Erythroblast (primary cell): ENCODE measurements at regions not wholly inside any gene's neighbourhood (a gene's known extent, or its start where the extent isn't known, plus 50 kb on each side); places are given as distances from the start of the nearest gene placed in this dataset.
A peak's percentile ranks its signal among the peaks of the same experiment; 100 is the strongest.

Experiments
- DNase-seq, 2 experiments: peaks; one replicate each; lab custom pipeline; 2025; lab: John Stamatoyannopoulos, UW
- GATA1 ChIP-seq: IDR thresholded peaks from 2 replicates; pipeline ENCODE4 v1.6.1; 2011; ENCODE audit warnings: low read depth, mild to moderate bottlenecking, control low read depth, low read length, moderate library complexity
- POLR2A ChIP-seq: IDR thresholded peaks from 2 replicates; pipeline ENCODE4 v1.6.1; 2011; ENCODE audit warnings: mild to moderate bottlenecking, low read length

GRCh38 chr9:71632776-71633175 is 135.5 kb downstream of the CEMIP2 start:
- TF ChIP-seq POLR2A (no peak), GATA1 (no peak)
- DNase-seq, result no peak

GRCh38 chr9:71630377-71630995 is 137.8 kb downstream of the CEMIP2 start:
- TF ChIP-seq GATA1, result no peak
- TF ChIP-seq POLR2A, result no peak
- DNase-seq, result peak; percentile 27 to 53

- DNase-seq, result peak; percentile 18 to 37
- TF ChIP-seq POLR2A (no peak), GATA1 (no peak)
These were observed 138.6 kb downstream of the CEMIP2 start for GRCh38 chr9:71629578-71630215.

- DNase-seq, result peak; percentile 36 to 44
- TF ChIP-seq POLR2A (no peak), GATA1 (no peak)
These were observed 140.1 kb downstream of the CEMIP2 start for GRCh38 chr9:71628247-71628646.

GRCh38 chr9:71627537-71627936 is 140.8 kb downstream of the CEMIP2 start:
- TF ChIP-seq POLR2A (no peak), GATA1 (no peak)
- DNase-seq, result no peak

GRCh38 chr9:71626395-71626794 is 141.9 kb downstream of the CEMIP2 start:
- DNase-seq, result no peak
- TF ChIP-seq GATA1 (no peak), POLR2A (no peak)

- no peak for DNase-seq
- TF ChIP-seq GATA1, result no peak
- no peak for TF ChIP-seq POLR2A
These were observed 143.6 kb downstream of the CEMIP2 start for GRCh38 chr9:71624728-71625127.

GRCh38 chr9:71620746-71621145 is 147.6 kb downstream of the CEMIP2 start:
- no peak for DNase-seq
- TF ChIP-seq GATA1, result no peak
- TF ChIP-seq POLR2A, result no peak

GRCh38 chr9:71620331-71620730 is 148.0 kb downstream of the CEMIP2 start:
- no peak for DNase-seq
- TF ChIP-seq POLR2A (no peak), GATA1 (no peak)

- no peak for DNase-seq
- TF ChIP-seq GATA1 (no peak), POLR2A (no peak)
These were observed 148.4 kb downstream of the CEMIP2 start for GRCh38 chr9:71619926-71620325.

GRCh38 chr9:71614409-71615010 is 153.8 kb downstream of the CEMIP2 start:
- no peak for DNase-seq
- TF ChIP-seq GATA1, result no peak

GRCh38 chr9:71612889-71613288 is 155.4 kb downstream of the CEMIP2 start:
- no peak for DNase-seq
- TF ChIP-seq POLR2A (no peak), GATA1 (no peak)

GRCh38 chr9:71609448-71609830 is 158.9 kb downstream of the CEMIP2 start:
- TF ChIP-seq POLR2A (no peak), GATA1 (no peak)
- DNase-seq, result no peak

- TF ChIP-seq POLR2A (no peak), GATA1 (no peak)
- no peak for DNase-seq
These were observed 159.4 kb downstream of the CEMIP2 start for GRCh38 chr9:71608825-71609447.

GRCh38 chr9:71608021-71608420 is 160.3 kb downstream of the CEMIP2 start:
- no peak for TF ChIP-seq POLR2A
- no peak for TF ChIP-seq GATA1
- no peak for DNase-seq

GRCh38 chr9:71607461-71607881 is 160.8 kb downstream of the CEMIP2 start:
- no peak for TF ChIP-seq GATA1
- no peak for TF ChIP-seq POLR2A
- no peak for DNase-seq
